Stimulated activated CD8-positive, alpha-beta memory T cell treated with anti-CD3 and anti-CD28 coated beads, Interleukin-7, amount 100 ng/mL, for 4 hours (primary cell): ENCODE measurements at regions not wholly inside any gene's neighbourhood (a gene's known extent, or its start where the extent isn't known, plus 50 kb on each side); places are given as distances from the start of the nearest gene placed in this dataset.
"Not testable (repeated sequence)": the region's sequence is repeated elsewhere in the genome, so short reads cannot be mapped to it uniquely, and the experiment has no call there.

Source experiments
- DNase-seq, 2 donors: peaks; one replicate each; pipeline ENCODE4 v3.0.0-alpha.2; 2020; ENCODE audit warnings: low read depth in 2 of 2

DNA sequence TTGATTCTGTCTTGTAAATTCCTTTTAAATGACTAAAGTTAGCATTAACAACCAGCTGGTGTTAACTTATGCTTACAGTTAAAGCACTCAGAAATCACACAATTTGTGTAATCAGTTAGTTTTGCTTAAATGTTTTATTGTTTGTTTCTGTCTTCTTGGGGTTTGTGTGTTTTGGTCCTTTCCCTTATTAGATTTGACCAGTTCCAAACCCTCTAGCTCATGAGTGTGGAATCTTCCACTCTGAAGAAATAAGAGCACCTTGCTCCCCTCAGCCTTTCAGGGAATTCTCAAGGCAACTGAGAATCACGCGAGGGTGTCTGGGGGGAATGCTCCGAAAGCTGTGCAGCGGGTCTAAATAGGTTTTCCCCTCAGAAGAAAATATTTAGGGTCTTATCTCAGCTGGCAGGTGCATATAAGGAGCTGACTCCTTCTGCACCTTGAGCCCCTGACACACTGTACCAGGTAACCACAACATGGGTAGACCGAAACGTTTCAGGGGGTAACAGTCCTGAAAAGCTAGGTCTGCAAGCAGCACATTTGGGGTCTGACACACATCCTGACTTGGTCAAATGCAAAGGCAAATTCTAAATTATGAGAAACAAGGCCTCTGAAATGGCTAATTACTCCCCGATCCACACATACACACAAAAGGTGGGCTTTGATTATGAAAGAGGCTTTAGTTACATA, 188.1 kb upstream of the ETV3 start:
- no peak for DNase-seq

DNA sequence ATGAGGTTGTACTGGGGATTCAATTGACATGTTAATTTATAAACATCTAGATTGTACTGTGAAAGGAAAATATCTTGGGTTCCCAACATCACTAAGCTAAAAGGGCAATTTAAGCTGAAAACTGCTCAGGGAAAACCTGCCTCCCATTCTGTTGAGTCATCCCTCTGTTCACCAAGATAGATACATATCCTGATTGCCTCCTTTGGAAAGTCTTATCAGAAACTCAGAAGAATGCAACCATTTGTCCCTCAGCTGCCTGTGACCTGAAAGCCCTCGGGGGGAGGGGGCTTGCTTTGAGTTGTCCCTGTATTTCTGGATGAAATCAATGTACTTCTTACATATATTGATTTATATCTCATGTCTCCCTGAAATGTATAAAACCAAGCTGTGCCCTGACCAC, 187.0 kb upstream of the ETV3 start:
- no peak for DNase-seq

DNA sequence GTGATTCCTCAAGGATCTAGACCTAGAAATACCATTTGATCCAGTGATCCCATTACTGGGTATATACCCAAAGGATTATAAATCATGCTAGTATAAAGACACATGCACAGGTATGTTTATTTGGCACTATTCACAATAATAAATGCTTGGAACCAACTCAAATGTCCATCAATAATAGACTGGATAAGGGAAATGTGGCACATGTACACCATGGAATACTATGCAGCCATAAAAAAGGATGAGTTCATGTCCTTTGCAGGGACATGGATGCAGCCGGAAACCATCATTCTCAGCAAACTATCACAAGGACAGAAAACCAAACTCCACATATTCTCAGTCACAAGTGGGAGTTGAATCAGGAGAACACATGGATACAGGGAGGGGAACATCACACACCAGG, 183.8 kb upstream of the ETV3 start:
- DNase-seq, result not testable (repeated sequence)

DNA sequence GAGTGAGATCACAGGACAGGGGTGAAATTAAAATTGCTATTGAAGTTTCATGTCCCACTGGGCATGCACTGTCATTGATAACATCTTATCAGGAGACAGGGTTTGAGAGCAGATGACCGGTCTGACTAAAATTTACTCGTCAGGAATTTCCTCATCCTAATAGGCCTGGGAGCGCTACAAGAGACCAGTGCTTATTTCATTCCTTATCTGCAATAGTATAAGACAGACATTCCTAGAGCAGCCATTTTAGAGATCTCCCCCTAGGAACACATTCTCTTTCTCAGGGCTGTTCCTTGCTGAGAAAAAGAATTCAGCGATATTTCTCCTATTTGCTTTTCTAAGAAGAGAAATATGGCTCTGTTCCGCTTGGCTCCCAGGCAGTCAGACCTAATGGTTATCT, 181.4 kb upstream of the ETV3 start:
- DNase-seq, result no peak

DNA sequence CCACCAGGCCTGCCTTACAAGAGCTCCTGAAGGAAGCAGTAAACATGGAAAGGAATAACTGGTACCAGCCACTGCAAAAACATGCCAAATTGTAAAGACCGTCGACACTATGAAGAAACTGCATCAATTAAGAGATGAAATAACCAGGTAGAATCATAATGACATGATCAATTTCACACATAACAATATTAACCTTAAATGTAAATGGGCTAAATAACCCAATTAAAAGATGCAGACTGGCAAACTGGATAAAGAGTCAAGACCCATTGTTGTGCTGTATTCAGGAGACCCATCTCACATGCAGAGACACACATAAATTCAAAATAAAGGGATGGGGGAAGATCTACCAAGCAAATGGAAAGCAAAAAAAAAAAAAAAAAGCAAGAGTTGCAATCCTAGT, 179.0 kb upstream of the ETV3 start:
- not testable (repeated sequence) for DNase-seq

- DNase-seq, result no peak
Observed at GRCh38 chr1:157315544-157315943, 177.3 kb upstream of the ETV3 start.

- DNase-seq, result no peak
Observed at GRCh38 chr1:157314408-157314807, 176.2 kb upstream of the ETV3 start.

GRCh38 chr1:157313240-157313807, 175.1 kb upstream of the ETV3 start:
- no peak for DNase-seq

- DNase-seq, result no peak
Observed at GRCh38 chr1:157312082-157312812, 174.1 kb upstream of the ETV3 start.

DNA sequence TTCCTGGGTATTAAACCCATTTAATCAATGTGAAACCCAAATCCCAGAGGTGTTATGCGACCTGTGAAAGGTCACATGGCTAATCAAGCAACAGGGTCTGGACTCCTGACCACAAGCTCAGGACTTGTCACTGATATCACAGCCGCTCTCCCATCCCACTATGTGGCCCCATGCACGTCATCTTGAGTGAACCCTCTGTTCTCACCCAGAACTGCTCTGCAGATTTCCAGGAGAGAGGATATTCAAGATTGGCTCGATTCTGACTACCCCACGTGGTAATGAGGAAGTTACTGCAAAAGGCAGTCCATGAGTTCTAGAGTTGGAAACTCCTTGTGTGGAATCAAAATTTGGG, 173.5 kb upstream of the ETV3 start:
- DNase-seq, result no peak

- not testable (repeated sequence) for DNase-seq
Observed at GRCh38 chr1:157310805-157311729, 172.9 kb upstream of the ETV3 start.

GRCh38 chr1:157310401-157310800, 172.2 kb upstream of the ETV3 start:
- no peak for DNase-seq

DNA sequence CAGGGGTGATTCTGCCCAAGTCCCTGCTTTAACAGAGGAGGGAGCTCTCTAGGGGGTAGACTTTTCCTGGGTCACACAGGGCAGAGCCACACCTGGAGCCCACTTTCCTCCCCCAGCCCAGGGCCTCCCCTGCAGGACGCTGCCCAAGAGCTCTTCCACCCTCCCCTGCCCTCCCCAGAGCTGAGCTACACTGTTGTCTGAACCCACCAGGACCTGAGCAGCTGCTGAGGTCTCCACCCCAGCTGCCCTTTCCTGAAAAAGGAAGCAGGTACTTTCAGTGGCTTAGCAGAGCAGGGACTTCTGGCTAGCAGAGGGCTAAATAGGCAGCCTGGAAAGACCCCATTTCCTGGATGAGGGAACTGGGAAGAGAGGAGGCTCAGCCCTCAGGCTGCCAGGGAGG, 169.3 kb upstream of the ETV3 start:
- DNase-seq, result no peak

DNA sequence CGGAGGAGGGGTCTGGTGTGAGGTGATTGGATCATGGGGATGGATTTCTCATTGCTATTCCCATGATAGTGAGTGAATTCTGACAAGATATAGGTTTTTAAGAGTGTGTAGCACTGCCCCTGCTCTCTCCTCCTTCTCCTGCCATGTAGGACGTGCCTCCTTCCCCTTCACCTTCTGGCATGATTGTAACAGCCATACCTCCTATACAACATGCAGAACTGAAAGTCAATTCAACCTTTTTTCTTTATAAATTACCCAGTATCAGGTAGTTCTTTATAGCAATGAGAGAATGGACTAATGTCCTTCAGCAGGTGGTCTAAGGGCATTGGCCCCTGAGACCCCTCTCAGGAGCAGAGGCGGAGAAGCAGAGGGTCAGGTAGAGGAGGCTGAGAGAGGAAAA, 168.7 kb upstream of the ETV3 start:
- no peak for DNase-seq

DNA sequence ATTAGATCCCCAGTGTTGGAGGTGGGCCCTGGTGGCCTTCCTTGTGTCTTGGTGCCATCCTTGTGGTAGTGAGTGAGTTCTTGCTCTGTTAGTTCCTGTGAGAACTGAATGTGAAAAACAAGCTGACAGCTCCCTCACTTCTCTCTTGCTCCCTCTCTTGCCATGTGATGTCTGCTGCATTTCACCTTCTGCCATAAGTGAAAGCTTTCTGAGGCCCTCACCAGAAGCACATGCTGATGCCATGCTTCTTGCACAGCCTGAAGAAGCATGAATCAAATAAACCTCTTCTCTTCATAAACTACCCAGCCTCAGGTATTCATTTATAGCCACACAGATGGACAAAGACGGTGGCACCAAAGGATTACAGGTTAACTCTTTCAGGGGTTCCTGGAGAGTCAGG, 166.1 kb upstream of the ETV3 start:
- no peak for DNase-seq

GRCh38 chr1:157302724-157303123, 164.5 kb upstream of the ETV3 start:
- no peak for DNase-seq

DNA sequence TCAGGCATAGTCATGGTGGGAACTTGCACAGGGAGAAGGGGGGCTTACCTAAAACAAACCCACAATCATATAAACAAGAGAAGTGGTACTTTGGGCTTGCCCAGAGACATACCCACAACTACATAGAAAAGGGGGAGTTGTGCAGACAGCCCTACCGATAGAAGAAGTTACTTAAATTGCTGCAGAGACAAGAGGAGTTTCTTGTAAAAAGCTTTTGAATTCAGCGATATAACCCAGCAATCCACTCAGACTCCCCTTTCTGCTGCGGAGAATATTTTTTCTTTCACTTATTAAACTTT, 164.0 kb upstream of the ETV3 start:
- no peak for DNase-seq

GRCh38 chr1:157301477-157302198, 163.4 kb upstream of the ETV3 start:
- DNase-seq, result no peak

DNA sequence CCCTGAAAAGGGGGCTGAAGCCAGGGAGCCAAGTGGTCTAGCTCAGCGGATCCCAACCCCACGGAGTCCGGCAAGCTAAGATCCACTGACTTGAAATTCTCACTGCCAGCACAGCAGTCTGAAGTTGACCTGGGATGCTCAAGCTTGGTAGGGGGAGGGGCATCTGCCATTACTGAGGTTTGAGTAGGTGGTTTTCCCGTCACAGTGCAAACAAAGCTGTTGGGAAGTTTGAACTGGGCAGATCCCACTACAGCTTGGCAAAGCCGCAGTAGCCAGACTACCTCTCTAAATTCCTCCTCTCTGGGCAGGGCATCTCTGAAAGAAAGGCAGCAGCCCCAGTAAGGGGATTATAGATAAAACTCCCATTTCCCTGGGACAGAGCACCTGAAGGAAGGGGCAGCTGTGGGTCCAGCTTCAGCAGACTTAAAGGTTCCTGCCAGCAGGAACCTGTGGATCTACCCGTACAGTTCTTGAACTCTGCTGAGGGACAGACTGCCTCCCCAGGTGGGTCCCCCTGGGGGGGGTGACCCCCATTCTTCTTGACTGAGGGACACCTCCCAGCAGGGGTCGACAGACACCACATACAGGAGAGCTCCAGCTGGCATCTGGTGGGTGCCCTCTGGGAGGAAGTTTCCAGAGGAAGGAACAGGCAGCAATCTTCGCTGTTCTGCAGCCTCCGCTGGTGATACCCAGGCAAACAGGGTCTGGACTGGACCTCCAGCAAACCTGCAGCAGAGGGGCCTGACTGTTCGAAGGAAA, 156.4 kb upstream of the ETV3 start:
- not testable (repeated sequence) for DNase-seq

DNA sequence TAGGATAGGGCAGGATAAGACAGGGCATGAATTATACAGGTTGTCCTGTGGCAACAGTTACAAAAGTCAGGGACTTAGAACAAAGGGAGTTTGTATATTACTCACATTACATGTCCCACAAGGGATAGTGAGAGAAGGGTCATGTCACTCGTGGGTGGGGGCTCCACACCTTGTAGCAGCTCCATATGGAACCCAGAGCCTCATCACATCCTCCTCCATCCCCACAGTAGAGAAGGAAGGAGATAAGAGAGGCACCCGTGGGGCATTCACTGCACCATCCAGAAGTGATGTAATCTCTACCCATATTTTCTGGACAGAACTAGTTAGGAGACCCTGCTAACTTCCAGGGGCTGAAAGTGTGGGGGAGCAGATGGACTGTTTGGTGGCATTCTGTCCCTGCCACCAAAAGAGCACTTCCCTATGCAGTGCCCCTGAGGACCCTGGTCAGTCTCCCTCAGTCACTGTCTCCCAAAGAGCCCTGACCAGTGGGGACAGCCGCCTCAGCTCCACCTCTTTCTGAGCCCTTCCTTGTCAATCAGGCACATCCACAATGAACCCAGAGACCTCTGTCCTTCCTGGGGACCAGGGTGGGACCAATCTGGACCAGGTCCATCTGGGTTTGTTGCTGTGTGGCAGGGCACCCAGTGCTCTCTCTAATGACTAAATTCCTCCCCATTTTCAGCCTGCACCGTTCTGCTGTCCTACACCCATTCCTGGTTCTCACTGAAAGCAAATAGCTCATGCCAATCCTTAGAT, 154.8 kb upstream of the ETV3 start:
- DNase-seq, result no peak
